HCT116 (cell line): ENCODE measurements at regions not wholly inside any gene's neighbourhood (a gene's known extent, or its start where the extent isn't known, plus 50 kb on each side); places are given as distances from the start of the nearest gene placed in this dataset.

Experiments
- ATAC-seq: fragments of 200-7000 bp; cut with Tn5 transposase; 2 replicates; pipeline ENCODE4 v1.9.1; 2020; ENCODE audit warnings: mild to moderate bottlenecking, moderate library complexity
- BruUV-seq: library from RNA; stranded (reverse); fragments of 400-500 nt; replicated peaks from 2 replicates; lab custom pipeline; 2021; lab: Mats Ljungman, UMichigan
- CTCF ChIA-PET: fragments of 300-600 bp; sonication (Branson Sonifier 250); formaldehyde crosslinking; loops from one replicate; lab custom pipeline; 2021; ENCODE audit warnings: antibody characterized with exemption; lab: Charles Lee
- POLR2A ChIA-PET: fragments of 300-600, 350-600 bp; sonication (Branson Sonifier 250); formaldehyde crosslinking; loops from one replicate; lab custom pipeline; 2021; ENCODE audit warnings: antibody characterized with exemption; lab: Charles Lee
- RAD21 ChIA-PET, 2 experiments: fragments of 300-600 bp; sonication (Branson Sonifier 250); formaldehyde crosslinking; loops; one replicate each; lab custom pipeline; 2023; ENCODE audit warnings: low total read pairs in 2 of 2; ENCODE audit not compliant: uncharacterized antibody in 2 of 2, unreplicated experiment in 2 of 2, low non-redundant PET in 1 of 2; lab: Charles Lee
- DNase-seq: peaks from one replicate; pipeline ENCODE4 v3.0.0-alpha.2; 2010; ENCODE audit warnings: low read depth, low spot score
- H2AFZ ChIP-seq: fragments of 200-600 bp; shearing (Covaris generic), sonication (generic); 2 replicates; pipeline ENCODE4 v1.6.1; 2017; ENCODE audit warnings: low read depth, mixed run types, mixed read lengths, antibody characterized with exemption, low read length; ENCODE audit not compliant: poor library complexity, severe bottlenecking
- H3K27ac ChIP-seq: 2 replicates; pipeline ENCODE4 v1.5.1; 2012; ENCODE audit warnings: low read depth, low read length
- H3K27me3 ChIP-seq: fragments of 200-600 bp; sonication (generic); 2 replicates; pipeline ENCODE4 v1.6.1; 2016; ENCODE audit warnings: mixed run types, low read length, mixed read lengths; ENCODE audit not compliant: insufficient read depth
- H3K36me3 ChIP-seq, 2 experiments: fragments of 200-500 bp in 1 of 2; fragments of 200-600 bp in 1 of 2; sonication (Bioruptor generic) in 1 of 2; sonication (generic) in 1 of 2; 2 replicates each; pipeline versions ENCODE4 v1.5.1 to v1.6.1; 2014 to 2016; ENCODE audit warnings: low read length in 2 of 2, inconsistent platforms in 1 of 2, mixed read lengths in 1 of 2, mixed run types in 1 of 2; ENCODE audit not compliant: insufficient read depth in 2 of 2, control insufficient read depth in 1 of 2
- H3K4me1 ChIP-seq, 2 experiments: fragments of 200-600 bp in 1 of 2; sonication (generic) in 1 of 2; 2 replicates each; pipeline versions ENCODE4 v1.5.1 to v1.6.1; 2012 to 2017; ENCODE audit warnings: low read length in 2 of 2, inconsistent platforms in 1 of 2, mild to moderate bottlenecking in 1 of 2, mixed read lengths in 1 of 2, mixed run types in 1 of 2, moderate library complexity in 1 of 2; ENCODE audit not compliant: insufficient read depth in 2 of 2, control insufficient read depth in 1 of 2
- H3K4me2 ChIP-seq: fragments of 200-600 bp; sonication (generic); 2 replicates; pipeline ENCODE4 v1.6.1; 2017; ENCODE audit warnings: mixed run types, low read length, mixed read lengths
- H3K4me3 ChIP-seq, 2 experiments: fragments of 200-600 bp in 1 of 2; sonication (generic) in 1 of 2; replicated peaks in 1 of 2; 2 replicates each; pipeline ENCODE4 v1.5.1; 2011 to 2016; ENCODE audit warnings: low read length in 2 of 2, control low read depth in 1 of 2, low read depth in 1 of 2, mild to moderate bottlenecking in 1 of 2, mixed read lengths in 1 of 2, mixed run types in 1 of 2
- H3K79me2 ChIP-seq: fragments of 200-600 bp; sonication (generic); 2 replicates; pipeline ENCODE4 v1.6.1; 2017; ENCODE audit warnings: mild to moderate bottlenecking, mixed run types, low read length, moderate library complexity, mixed read lengths; ENCODE audit not compliant: insufficient read depth
- H3K9ac ChIP-seq: fragments of 200-600 bp; sonication (generic); 2 replicates; pipeline ENCODE4 v1.6.1; 2016; ENCODE audit warnings: low read length, mixed read lengths
- H3K9me2 ChIP-seq: fragments of 200-600 bp; sonication (generic), shearing (Covaris generic); 2 replicates; pipeline ENCODE4 v1.6.1; 2017; ENCODE audit warnings: mixed run types, mild to moderate bottlenecking, moderate library complexity; ENCODE audit not compliant: insufficient read depth
- H3K9me3 ChIP-seq, 2 experiments: fragments of 200-500 bp in 1 of 2; fragments of 200-600 bp in 1 of 2; sonication (Bioruptor generic) in 1 of 2; sonication (generic) in 1 of 2; 2 replicates each; pipeline ENCODE4 v1.6.1; 2014 to 2017; ENCODE audit warnings: low read length in 2 of 2, mixed read lengths in 2 of 2, inconsistent platforms in 1 of 2, low read depth in 1 of 2, mild to moderate bottlenecking in 1 of 2, mixed run types in 1 of 2, moderate library complexity in 1 of 2; ENCODE audit not compliant: control insufficient read depth in 1 of 2, insufficient read depth in 1 of 2
- H4K20me1 ChIP-seq: fragments of 200-600 bp; sonication (generic), shearing (Covaris generic); 2 replicates; pipeline ENCODE4 v1.6.1; 2017; ENCODE audit warnings: mixed run types, mild to moderate bottlenecking, moderate library complexity; ENCODE audit not compliant: insufficient read depth
- ATF3 ChIP-seq: IDR thresholded peaks from 2 replicates; pipeline ENCODE4 v1.6.1; 2012
- CEBPB ChIP-seq: IDR thresholded peaks from 2 replicates; pipeline ENCODE4 v1.6.1; 2012; ENCODE audit warnings: low read depth
- CTCF ChIP-seq, 3 experiments: fragments of 200-600 bp in 1 of 3; sonication (generic) in 1 of 3; IDR thresholded peaks in 2 of 3; conservative IDR thresholded peaks in 1 of 3; 2 replicates each; pipeline ENCODE4 v1.5.1; 2012 to 2017; ENCODE audit warnings: low read depth in 2 of 3, low read length in 2 of 3, antibody characterized with exemption in 1 of 3, borderline replicate concordance in 1 of 3, control low read depth in 1 of 3, mild to moderate bottlenecking in 1 of 3, mixed read lengths in 1 of 3, mixed run types in 1 of 3, moderate library complexity in 1 of 3; ENCODE audit not compliant: insufficient read depth in 1 of 3
- ELF1 ChIP-seq: IDR thresholded peaks from 2 replicates; pipeline ENCODE4 v1.6.1; 2012; ENCODE audit warnings: low read depth, borderline replicate concordance
- EZH2 ChIP-seq: fragments of 200-600 bp; sonication (generic); IDR thresholded peaks from 2 replicates; pipeline ENCODE4 v1.6.1; 2017; ENCODE audit warnings: antibody characterized with exemption, mixed run types
- EZH2phosphoT487 ChIP-seq: fragments of 200-600 bp; IDR thresholded peaks from 2 replicates; pipeline ENCODE4 v1.6.1; 2018; ENCODE audit warnings: antibody characterized with exemption, borderline replicate concordance
- JUND ChIP-seq: IDR thresholded peaks from 2 replicates; pipeline ENCODE4 v1.6.1; 2012
- MAX ChIP-seq: IDR thresholded peaks from 2 replicates; pipeline ENCODE4 v1.6.1; 2012
- POLR2A ChIP-seq: IDR thresholded peaks from 2 replicates; pipeline ENCODE4 v1.7.0; 2011; ENCODE audit warnings: borderline replicate concordance; ENCODE audit not compliant: insufficient read depth, insufficient read length; ENCODE audit errors: extremely low read depth
- POLR2AphosphoS5 ChIP-seq: IDR thresholded peaks from 2 replicates; pipeline ENCODE4 v1.6.1; 2011; ENCODE audit warnings: mild to moderate bottlenecking, low read depth, low read length, moderate library complexity
- RAD21 ChIP-seq: IDR thresholded peaks from 2 replicates; pipeline ENCODE4 v1.6.1; 2012; ENCODE audit warnings: low read depth, mild to moderate bottlenecking
- SIN3A ChIP-seq: IDR thresholded peaks from 2 replicates; pipeline ENCODE4 v1.6.1; 2012; ENCODE audit warnings: low read depth
- SP1 ChIP-seq: IDR thresholded peaks from 2 replicates; pipeline ENCODE4 v1.6.1; 2012; ENCODE audit warnings: low read depth
- SRF ChIP-seq: IDR thresholded peaks from 2 replicates; pipeline ENCODE4 v1.6.1; 2012; ENCODE audit warnings: low read depth
- TCF7L2 ChIP-seq: IDR thresholded peaks from 2 replicates; pipeline ENCODE4 v1.7.0; 2011; ENCODE audit warnings: borderline replicate concordance, inconsistent platforms; ENCODE audit not compliant: insufficient read depth, insufficient read length; ENCODE audit errors: extremely low read depth
- YY1 ChIP-seq: IDR thresholded peaks from 2 replicates; pipeline ENCODE4 v1.6.1; 2011; ENCODE audit warnings: low read length, low read depth, moderate library complexity, mild to moderate bottlenecking; ENCODE audit not compliant: insufficient replicate concordance; ENCODE audit errors: extremely low read depth
- ZBTB33 ChIP-seq: IDR thresholded peaks from 2 replicates; pipeline ENCODE4 v1.6.1; 2011; ENCODE audit warnings: mild to moderate bottlenecking, low read length, moderate library complexity; ENCODE audit not compliant: insufficient replicate concordance; ENCODE audit errors: extremely low read depth
- ZFX ChIP-seq: fragments of 450-650 bp; IDR thresholded peaks from 2 replicates; pipeline ENCODE4 v1.6.1; 2017
- ZNF274 ChIP-seq: fragments of 200-500 bp; sonication (Bioruptor generic); IDR thresholded peaks from 2 replicates; pipeline ENCODE4 v1.6.1; 2014; ENCODE audit warnings: mild to moderate bottlenecking, low read depth, low read length, inconsistent platforms
- intact Hi-C: fragments of 100-400 bp; cut with micrococcal nuclease; formaldehyde crosslinking; loops from 2 replicates; pipeline ENCODE4 v1.10.0; 2022

GRCh38 chr18:39839782-39840181 lies 2115.3 kb upstream of the PIK3C3 start:
- no TSS peak for BruUV-seq
- Histone ChIP-seq H3K9me2 (no peaks in the 10 kb centered on the region), H4K20me1 (no peaks in the 10 kb centered on the region), H3K4me1 (peaks cover 0 to 10% of the 10 kb centered on the region in 2 experiments; a peak in 1 of 4 replicates), H3K4me3 (no peak overlapping the region), H3K9ac (no peak overlapping the region), H3K27me3 (no peaks in the 10 kb centered on the region), H3K9me3 (no peaks in the 10 kb centered on the region), H2AFZ (no peak overlapping the region), H3K4me2 (no peak overlapping the region), H3K79me2 (no peaks in the 10 kb centered on the region), H3K36me3 (no peaks in the 10 kb centered on the region), H3K27ac (no peak overlapping the region)
- ChIA-PET POLR2A (no interaction called here), CTCF (no interaction called here), RAD21 (no interaction called here)
- no peak for DNase-seq
- TF ChIP-seq EZH2 (no peak), CTCF (IDR thresholded peaks at IDR 0.05 in 2 of 3, conservative IDR thresholded peaks at IDR 0.05 in 1 of 3; ENCODE audit: borderline replicate concordance in 1 of 3, insufficient read depth in 1 of 3, low read depth in 2 of 3, low read length in 2 of 3) (no peak), POLR2A (no peak), POLR2AphosphoS5 (no peak), JUND (no peak), SRF (no peak), TCF7L2 (no peak), MAX (no peak), SP1 (no peak), ELF1 (no peak), SIN3A (no peak), EZH2phosphoT487 (no peak), RAD21 (no peak), CEBPB (no peak), ZNF274 (no peak), ZFX (no peak), ZBTB33 (no peak), YY1 (no peak), ATF3 (no peak)
- no peak for ATAC-seq
- intact Hi-C loops = no loop called here
